GM21447 (cell line): ENCODE measurements at regions not wholly inside any gene's neighbourhood (a gene's known extent, or its start where the extent isn't known, plus 50 kb on each side); places are given as distances from the start of the nearest gene placed in this dataset.

Source experiments
- ATAC-seq: cut with Tn5 transposase; IDR thresholded peaks from one replicate; pipeline ENCODE4 v1.9.1; 2021; ENCODE audit not compliant: unreplicated experiment

- ATAC-seq, result no peak
Observed at GRCh38 chr21:16707274-16707673, 805.6 kb upstream of the CXADR start.

GRCh38 chr21:16708101-16708835 lies 804.6 kb upstream of the CXADR start:
- ATAC-seq, result no peak

GRCh38 chr21:16709866-16710550 lies 802.8 kb upstream of the CXADR start:
- no peak for ATAC-seq

GRCh38 chr21:16711757-16712156 lies 801.1 kb upstream of the CXADR start:
- ATAC-seq, result no peak

GRCh38 chr21:16713331-16714117 lies 799.3 kb upstream of the CXADR start:
- ATAC-seq, result no peak

GRCh38 chr21:16740511-16740910 lies 772.3 kb upstream of the CXADR start:
- ATAC-seq, result no peak

GRCh38 chr21:16741141-16741665 lies 771.6 kb upstream of the CXADR start:
- no peak for ATAC-seq

- no peak for ATAC-seq
Observed at GRCh38 chr21:16742131-16742641, 770.7 kb upstream of the CXADR start.

- ATAC-seq, result no peak
Observed at GRCh38 chr21:16742741-16743140, 770.1 kb upstream of the CXADR start.

GRCh38 chr21:16743317-16743716 lies 769.5 kb upstream of the CXADR start:
- no peak for ATAC-seq

GRCh38 chr21:16750926-16751325 lies 761.9 kb upstream of the CXADR start:
- no peak for ATAC-seq

GRCh38 chr21:16751695-16752474 lies 761.0 kb upstream of the CXADR start:
- ATAC-seq, result no peak

- no peak for ATAC-seq
Observed at GRCh38 chr21:16752475-16752857, 760.4 kb upstream of the CXADR start.

- no peak for ATAC-seq
Observed at GRCh38 chr21:16755061-16755460, 757.8 kb upstream of the CXADR start.

- ATAC-seq, result no peak
Observed at GRCh38 chr21:16767201-16767600, 745.6 kb upstream of the CXADR start.

- no peak for ATAC-seq
Observed at GRCh38 chr21:16768096-16768495, 744.7 kb upstream of the CXADR start.

- no peak for ATAC-seq
Observed at GRCh38 chr21:16770266-16770665, 742.6 kb upstream of the CXADR start.

GRCh38 chr21:16773206-16773605 lies 739.6 kb upstream of the CXADR start:
- no peak for ATAC-seq

- ATAC-seq, result no peak
Observed at GRCh38 chr21:16775076-16775475, 737.8 kb upstream of the CXADR start.

GRCh38 chr21:16777041-16777720 lies 735.7 kb upstream of the CXADR start:
- ATAC-seq, result no peak
